B cell (primary cell): ENCODE measurements at regions not wholly inside any gene's neighbourhood (a gene's known extent, or its start where the extent isn't known, plus 50 kb on each side); places are given as distances from the start of the nearest gene placed in this dataset.

Experiments used
- CTCF ChIP-seq: fragments of 200-600 bp; IDR thresholded peaks from one replicate; pipeline ENCODE4 v1.8.0; 2022; ENCODE audit warnings: antibody characterized with exemption, mild to moderate bottlenecking
- EZH2 ChIP-seq: IDR thresholded peaks from 2 replicates; pipeline ENCODE4 v1.6.1; 2012; ENCODE audit warnings: borderline replicate concordance, low read depth, mild to moderate bottlenecking, moderate library complexity, low read length; ENCODE audit not compliant: insufficient read depth, poor library complexity, severe bottlenecking

DNA sequence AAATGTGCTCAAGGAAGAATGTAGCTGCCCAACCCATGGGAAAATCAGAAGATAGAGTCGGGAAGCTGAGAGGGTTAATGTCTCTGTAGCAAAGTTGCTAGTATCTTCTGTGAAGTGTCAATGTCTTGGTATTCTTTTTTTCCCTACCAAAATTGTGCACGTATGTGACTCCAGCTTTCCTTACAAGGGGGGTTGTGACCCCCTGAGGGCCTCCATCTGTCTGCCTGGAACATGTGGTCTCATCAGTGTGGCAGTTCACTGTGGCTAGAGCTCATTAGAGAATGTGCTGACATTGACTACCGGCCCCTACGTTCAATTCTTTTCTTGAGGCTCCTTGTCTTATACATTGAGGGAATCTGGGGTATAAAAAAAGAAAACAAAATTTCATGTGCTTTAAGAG, 725.2 kb upstream of the CELF2 start:
- no peak for TF ChIP-seq CTCF
- TF ChIP-seq EZH2, result no peak
